H1 (cell line): ENCODE measurements at regions not wholly inside any gene's neighbourhood (a gene's known extent, or its start where the extent isn't known, plus 50 kb on each side); places are given as distances from the start of the nearest gene placed in this dataset.

Experiments
- BACH1 ChIP-seq: IDR thresholded peaks from 2 replicates; pipeline ENCODE4 v1.6.1; 2012; ENCODE audit warnings: low read length, improper control_type of control experiment
- BCL11A ChIP-seq, 2 experiments: IDR thresholded peaks; one replicate each; pipeline ENCODE4 v1.6.1; 2011; ENCODE audit warnings: low read depth in 2 of 2, low read length in 2 of 2, mild to moderate bottlenecking in 2 of 2
- TAF7 ChIP-seq: optimal IDR thresholded peaks from 2 replicates; pipeline ENCODE3; 2011; ENCODE audit warnings: low read depth, mild to moderate bottlenecking, inconsistent platforms, low read length, moderate library complexity, borderline replicate concordance

GRCh38 chr13:34408640-34409039 is 533.4 kb upstream of the NBEA start (continued):
- TF ChIP-seq TAF7 (no peak), BCL11A (IDR thresholded peaks at IDR 0.05; ENCODE audit: low read depth in 2 of 2, low read length in 2 of 2) (no peak), BACH1 (no peak)
- TF ChIP-seq, all 59 proteins: peak for 0
